ENCODE measurements at regions not wholly inside any gene's neighbourhood (a gene's known extent, or its start where the extent isn't known, plus 50 kb on each side); places are given as distances from the start of the nearest gene placed in this dataset.

- no peaks in the 10 kb centered on the region for H3K27me3 ChIP-seq (ENCODE audit: control insufficient read depth in 1 of 2, insufficient read depth in 2 of 2, low read length in 2 of 2)
- H3K9me3 ChIP-seq (ENCODE audit: control insufficient read depth in 2 of 2, insufficient read depth in 1 of 2, low read depth in 1 of 2, low read length in 1 of 2) = no peaks in the 10 kb centered on the region
- peak overlapping the region in 1 of 2 donors; percentile 55 for H3K4me3 ChIP-seq (ENCODE audit: low read depth in 1 of 2, low read length in 2 of 2)
- H3K27ac ChIP-seq (ENCODE audit: low read depth in 2 of 2, low read length in 1 of 2) = peak overlapping the region in 1 of 2 donors; percentile 38
- 30 to 35% methylated on average over 8 of the region's 8 CpGs for WGBS, 2 donors
- H3K4me1 ChIP-seq (ENCODE audit: control insufficient read depth in 2 of 2, insufficient read depth in 2 of 2, low read length in 1 of 2) = peaks cover 5 to 6% of the 10 kb centered on the region in 2 donors
- H3K36me3 ChIP-seq (ENCODE audit: control insufficient read depth in 2 of 2, insufficient read depth in 2 of 2, low read length in 1 of 2) = no peaks in the 10 kb centered on the region
Observed at GRCh38 chr21:38661889-38662568, 143.7 kb upstream of the ETS2 start.

DNA sequence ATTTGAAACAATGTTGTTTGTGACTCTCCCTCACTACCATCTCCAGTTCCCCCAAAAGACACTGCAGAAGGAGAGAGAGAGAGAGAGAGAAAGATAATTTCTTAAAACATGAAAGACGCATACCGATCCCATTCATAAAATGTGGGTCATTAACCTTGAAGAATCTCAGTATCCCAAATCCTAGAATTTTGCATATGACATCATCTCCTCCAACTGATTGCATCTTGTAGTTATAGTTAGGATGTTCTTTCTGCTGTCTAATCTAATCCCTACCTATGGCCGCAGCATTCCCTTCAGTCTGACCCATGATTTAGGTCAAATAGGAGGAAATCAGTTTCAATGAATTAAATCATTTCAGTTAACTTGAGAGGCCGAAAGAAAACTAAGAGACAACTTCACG, 142.4 kb upstream of the ETS2 start:
- H3K27ac ChIP-seq (ENCODE audit: low read depth in 2 of 2, low read length in 1 of 2) = no peak overlapping the region
- 84 to 86% methylated on average over 5 of the region's 5 CpGs for WGBS, 2 donors
- H3K27me3 ChIP-seq (ENCODE audit: control insufficient read depth in 1 of 2, insufficient read depth in 2 of 2, low read length in 2 of 2) = no peaks in the 10 kb centered on the region
- H3K9me3 ChIP-seq (ENCODE audit: control insufficient read depth in 2 of 2, insufficient read depth in 1 of 2, low read depth in 1 of 2, low read length in 1 of 2) = no peaks in the 10 kb centered on the region
- H3K36me3 ChIP-seq (ENCODE audit: control insufficient read depth in 2 of 2, insufficient read depth in 2 of 2, low read length in 1 of 2) = no peaks in the 10 kb centered on the region
- H3K4me3 ChIP-seq (ENCODE audit: low read depth in 1 of 2, low read length in 2 of 2) = no peak overlapping the region
- H3K4me1 ChIP-seq (ENCODE audit: control insufficient read depth in 2 of 2, insufficient read depth in 2 of 2, low read length in 1 of 2) = peaks cover 5 to 6% of the 10 kb centered on the region in 2 donors

DNA sequence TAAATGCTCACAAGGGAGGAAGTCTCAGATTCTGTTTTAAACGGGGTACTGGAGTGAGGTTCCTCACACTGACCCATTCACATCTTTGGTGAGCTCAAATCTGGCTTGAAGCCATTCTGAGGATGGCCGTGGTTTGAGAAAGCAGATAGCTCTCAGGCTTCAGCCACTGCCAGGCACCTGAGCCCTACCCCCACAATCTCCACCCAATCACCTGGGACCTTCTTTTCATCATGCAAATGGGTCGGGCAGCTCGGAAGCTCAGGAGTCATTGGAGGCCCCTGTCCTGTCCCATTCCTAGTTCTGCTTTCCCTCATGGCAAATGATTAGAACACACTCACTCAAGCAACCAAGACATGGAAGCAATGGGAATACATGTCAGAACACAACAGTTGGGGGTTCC, 141.4 kb upstream of the ETS2 start:
- H3K9me3 ChIP-seq (ENCODE audit: control insufficient read depth in 2 of 2, insufficient read depth in 1 of 2, low read depth in 1 of 2, low read length in 1 of 2) = no peaks in the 10 kb centered on the region
- 58 to 73% methylated on average over 4 of the region's 4 CpGs for WGBS, 2 donors
- no peak overlapping the region for H3K4me3 ChIP-seq (ENCODE audit: low read depth in 1 of 2, low read length in 2 of 2)
- H3K27me3 ChIP-seq (ENCODE audit: control insufficient read depth in 1 of 2, insufficient read depth in 2 of 2, low read length in 2 of 2) = no peaks in the 10 kb centered on the region
- H3K27ac ChIP-seq (ENCODE audit: low read depth in 2 of 2, low read length in 1 of 2) = no peak overlapping the region
- H3K4me1 ChIP-seq (ENCODE audit: control insufficient read depth in 2 of 2, insufficient read depth in 2 of 2, low read length in 1 of 2) = peaks cover 5 to 8% of the 10 kb centered on the region in 2 donors
- no peaks in the 10 kb centered on the region for H3K36me3 ChIP-seq (ENCODE audit: control insufficient read depth in 2 of 2, insufficient read depth in 2 of 2, low read length in 1 of 2)

DNA sequence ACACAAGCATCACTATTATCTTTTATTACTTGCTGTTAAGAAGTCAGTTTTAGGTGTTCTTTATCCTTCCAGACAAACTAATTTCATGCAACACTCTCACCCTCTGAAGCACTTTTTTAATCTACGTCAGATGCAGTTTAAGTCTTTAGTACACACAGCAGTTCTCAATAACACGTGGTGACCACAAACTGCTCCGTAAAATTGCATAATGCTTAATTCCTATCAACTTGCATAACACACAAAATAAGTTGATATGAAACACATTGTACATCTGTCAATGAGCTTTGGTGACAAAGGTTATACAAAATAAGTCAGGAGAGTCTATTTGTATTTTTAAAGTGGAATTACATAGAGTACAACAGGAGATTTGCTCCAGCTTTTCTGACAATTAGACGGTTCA, 140.9 kb upstream of the ETS2 start:
- no peaks in the 10 kb centered on the region for H3K36me3 ChIP-seq (ENCODE audit: control insufficient read depth in 2 of 2, insufficient read depth in 2 of 2, low read length in 1 of 2)
- no peaks in the 10 kb centered on the region for H3K27me3 ChIP-seq (ENCODE audit: control insufficient read depth in 1 of 2, insufficient read depth in 2 of 2, low read length in 2 of 2)
- no peaks in the 10 kb centered on the region for H3K9me3 ChIP-seq (ENCODE audit: control insufficient read depth in 2 of 2, insufficient read depth in 1 of 2, low read depth in 1 of 2, low read length in 1 of 2)
- 67 to 72% methylated on average over 4 of the region's 4 CpGs for WGBS, 2 donors
- no peak overlapping the region for H3K4me3 ChIP-seq (ENCODE audit: low read depth in 1 of 2, low read length in 2 of 2)
- peaks cover 5 to 8% of the 10 kb centered on the region in 2 donors for H3K4me1 ChIP-seq (ENCODE audit: control insufficient read depth in 2 of 2, insufficient read depth in 2 of 2, low read length in 1 of 2)
- H3K27ac ChIP-seq (ENCODE audit: low read depth in 2 of 2, low read length in 1 of 2) = no peak overlapping the region

- Histone ChIP-seq H3K4me3 (ENCODE audit: low read depth in 1 of 2, low read length in 2 of 2) (no peak overlapping the region), H3K36me3 (ENCODE audit: control insufficient read depth in 2 of 2, insufficient read depth in 2 of 2, low read length in 1 of 2) (no peaks in the 10 kb centered on the region), H3K4me1 (ENCODE audit: control insufficient read depth in 2 of 2, insufficient read depth in 2 of 2, low read length in 1 of 2) (peaks cover 0 to 2% of the 10 kb centered on the region in 2 donors), H3K9me3 (ENCODE audit: control insufficient read depth in 2 of 2, insufficient read depth in 1 of 2, low read depth in 1 of 2, low read length in 1 of 2) (no peaks in the 10 kb centered on the region), H3K27ac (ENCODE audit: low read depth in 2 of 2, low read length in 1 of 2) (no peak overlapping the region), H3K27me3 (ENCODE audit: control insufficient read depth in 1 of 2, insufficient read depth in 2 of 2, low read length in 2 of 2) (no peaks in the 10 kb centered on the region)
- 81 to 85% methylated on average over 11 of the region's 11 CpGs for WGBS, 2 donors
Observed at GRCh38 chr21:38667291-38667870, 138.3 kb upstream of the ETS2 start.

GRCh38 chr21:38668067-38668466, 137.7 kb upstream of the ETS2 start:
- 81 to 88% methylated on average over 1 of the region's 1 CpG for WGBS, 2 donors
- H3K27ac ChIP-seq (ENCODE audit: low read depth in 2 of 2, low read length in 1 of 2) = no peak overlapping the region
- H3K9me3 ChIP-seq (ENCODE audit: control insufficient read depth in 2 of 2, insufficient read depth in 1 of 2, low read depth in 1 of 2, low read length in 1 of 2) = no peaks in the 10 kb centered on the region
- no peak overlapping the region for H3K4me3 ChIP-seq (ENCODE audit: low read depth in 1 of 2, low read length in 2 of 2)
- no peaks in the 10 kb centered on the region for H3K27me3 ChIP-seq (ENCODE audit: control insufficient read depth in 1 of 2, insufficient read depth in 2 of 2, low read length in 2 of 2)
- H3K36me3 ChIP-seq (ENCODE audit: control insufficient read depth in 2 of 2, insufficient read depth in 2 of 2, low read length in 1 of 2) = no peaks in the 10 kb centered on the region
- H3K4me1 ChIP-seq (ENCODE audit: control insufficient read depth in 2 of 2, insufficient read depth in 2 of 2, low read length in 1 of 2) = peaks cover 0 to 2% of the 10 kb centered on the region in 2 donors

DNA sequence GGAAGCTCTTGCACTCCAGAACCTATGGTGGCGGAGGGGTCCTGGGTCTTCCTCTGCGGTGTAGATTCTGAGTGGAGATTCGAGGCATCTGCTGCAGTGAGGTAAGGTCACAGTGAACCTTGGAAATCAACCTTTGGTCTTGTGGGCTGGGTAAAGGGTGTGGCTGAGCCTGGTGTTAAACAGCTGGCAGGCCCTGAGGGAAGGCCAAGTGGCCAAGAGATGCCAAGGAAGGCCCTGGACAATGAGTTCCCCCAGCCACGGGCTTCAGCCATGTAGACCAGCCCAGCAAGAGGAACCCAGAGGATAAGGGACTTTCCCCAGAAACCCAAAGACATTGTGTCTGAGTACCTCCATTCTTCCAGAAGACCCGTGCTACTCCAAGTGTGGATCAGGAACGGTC, 137.2 kb upstream of the ETS2 start:
- no peaks in the 10 kb centered on the region for H3K36me3 ChIP-seq (ENCODE audit: control insufficient read depth in 2 of 2, insufficient read depth in 2 of 2, low read length in 1 of 2)
- no peaks in the 10 kb centered on the region for H3K9me3 ChIP-seq (ENCODE audit: control insufficient read depth in 2 of 2, insufficient read depth in 1 of 2, low read depth in 1 of 2, low read length in 1 of 2)
- H3K27me3 ChIP-seq (ENCODE audit: control insufficient read depth in 1 of 2, insufficient read depth in 2 of 2, low read length in 2 of 2) = no peaks in the 10 kb centered on the region
- H3K4me3 ChIP-seq (ENCODE audit: low read depth in 1 of 2, low read length in 2 of 2) = no peak overlapping the region
- no peak overlapping the region for H3K27ac ChIP-seq (ENCODE audit: low read depth in 2 of 2, low read length in 1 of 2)
- 74 to 81% methylated on average over 6 of the region's 6 CpGs for WGBS, 2 donors
- peaks cover 0 to 2% of the 10 kb centered on the region in 2 donors for H3K4me1 ChIP-seq (ENCODE audit: control insufficient read depth in 2 of 2, insufficient read depth in 2 of 2, low read length in 1 of 2)

GRCh38 chr21:38669186-38669585, 136.5 kb upstream of the ETS2 start:
- no peak overlapping the region for H3K27ac ChIP-seq (ENCODE audit: low read depth in 2 of 2, low read length in 1 of 2)
- H3K9me3 ChIP-seq (ENCODE audit: control insufficient read depth in 2 of 2, insufficient read depth in 1 of 2, low read depth in 1 of 2, low read length in 1 of 2) = no peaks in the 10 kb centered on the region
- H3K27me3 ChIP-seq (ENCODE audit: control insufficient read depth in 1 of 2, insufficient read depth in 2 of 2, low read length in 2 of 2) = no peaks in the 10 kb centered on the region
- no peak overlapping the region for H3K4me3 ChIP-seq (ENCODE audit: low read depth in 1 of 2, low read length in 2 of 2)
- H3K4me1 ChIP-seq (ENCODE audit: control insufficient read depth in 2 of 2, insufficient read depth in 2 of 2, low read length in 1 of 2) = peaks cover 0 to 2% of the 10 kb centered on the region in 2 donors
- 78 to 85% methylated on average over 6 of the region's 6 CpGs for WGBS, 2 donors
- no peaks in the 10 kb centered on the region for H3K36me3 ChIP-seq (ENCODE audit: control insufficient read depth in 2 of 2, insufficient read depth in 2 of 2, low read length in 1 of 2)

GRCh38 chr21:38670861-38671260, 134.9 kb upstream of the ETS2 start:
- no peaks in the 10 kb centered on the region for H3K36me3 ChIP-seq (ENCODE audit: control insufficient read depth in 2 of 2, insufficient read depth in 2 of 2, low read length in 1 of 2)
- 88 to 90% methylated on average over 7 of the region's 7 CpGs for WGBS, 2 donors
- H3K4me3 ChIP-seq (ENCODE audit: low read depth in 1 of 2, low read length in 2 of 2) = no peak overlapping the region
- no peaks in the 10 kb centered on the region for H3K9me3 ChIP-seq (ENCODE audit: control insufficient read depth in 2 of 2, insufficient read depth in 1 of 2, low read depth in 1 of 2, low read length in 1 of 2)
- H3K4me1 ChIP-seq (ENCODE audit: control insufficient read depth in 2 of 2, insufficient read depth in 2 of 2, low read length in 1 of 2) = peaks cover 0 to 2% of the 10 kb centered on the region in 2 donors
- no peak overlapping the region for H3K27ac ChIP-seq (ENCODE audit: low read depth in 2 of 2, low read length in 1 of 2)
- H3K27me3 ChIP-seq (ENCODE audit: control insufficient read depth in 1 of 2, insufficient read depth in 2 of 2, low read length in 2 of 2) = no peaks in the 10 kb centered on the region

- Histone ChIP-seq H3K36me3 (ENCODE audit: control insufficient read depth in 2 of 2, insufficient read depth in 2 of 2, low read length in 1 of 2) (no peaks in the 10 kb centered on the region), H3K27me3 (ENCODE audit: control insufficient read depth in 1 of 2, insufficient read depth in 2 of 2, low read length in 2 of 2) (no peaks in the 10 kb centered on the region), H3K4me1 (ENCODE audit: control insufficient read depth in 2 of 2, insufficient read depth in 2 of 2, low read length in 1 of 2) (peaks cover 0 to 2% of the 10 kb centered on the region in 2 donors), H3K27ac (ENCODE audit: low read depth in 2 of 2, low read length in 1 of 2) (no peak overlapping the region), H3K4me3 (ENCODE audit: low read depth in 1 of 2, low read length in 2 of 2) (no peak overlapping the region), H3K9me3 (ENCODE audit: control insufficient read depth in 2 of 2, insufficient read depth in 1 of 2, low read depth in 1 of 2, low read length in 1 of 2) (no peaks in the 10 kb centered on the region)
- WGBS, 2 donors = 51 to 62% methylated on average over 6 of the region's 6 CpGs
Observed at GRCh38 chr21:38671773-38672172, 134.0 kb upstream of the ETS2 start.
